Endodermal cell (in vitro differentiated cells): ENCODE measurements at regions not wholly inside any gene's neighbourhood (a gene's known extent, or its start where the extent isn't known, plus 50 kb on each side); places are given as distances from the start of the nearest gene placed in this dataset.

Experiments used
- DNase-seq: peaks from one replicate; pipeline ENCODE4 v3.0.0-alpha.2; 2017
- H3K27ac ChIP-seq: 2 replicates; pipeline ENCODE4 v1.5.1; 2013; ENCODE audit warnings: mild to moderate bottlenecking, low read depth, low read length, moderate library complexity
- H3K27me3 ChIP-seq: 2 replicates; pipeline ENCODE4 v1.6.1; 2013; ENCODE audit warnings: mild to moderate bottlenecking, low read length, moderate library complexity; ENCODE audit not compliant: insufficient read depth, control insufficient read depth, poor library complexity, severe bottlenecking
- H3K36me3 ChIP-seq: 2 replicates; pipeline ENCODE4 v1.7.0; 2013; ENCODE audit warnings: mild to moderate bottlenecking, low read length, moderate library complexity; ENCODE audit not compliant: control insufficient read depth, insufficient read depth
- H3K4me1 ChIP-seq: one replicate; pipeline ENCODE4 v1.7.0; 2013; ENCODE audit warnings: low read length; ENCODE audit not compliant: control insufficient read depth, insufficient read depth
- H3K4me3 ChIP-seq: 2 replicates; pipeline ENCODE4 v1.5.1; 2013; ENCODE audit warnings: mild to moderate bottlenecking, low read length, moderate library complexity
- H3K9ac ChIP-seq: 2 replicates; pipeline ENCODE4 v1.6.1; 2013; ENCODE audit warnings: mild to moderate bottlenecking, low read length, moderate library complexity; ENCODE audit not compliant: poor library complexity, severe bottlenecking; ENCODE audit errors: extremely low read depth
- H3K9me3 ChIP-seq: 2 replicates; pipeline ENCODE4 v1.6.1; 2013; ENCODE audit warnings: mild to moderate bottlenecking, low read length, moderate library complexity; ENCODE audit not compliant: control insufficient read depth
- H3K27ac Mint-ChIP-seq: 2 replicates; pipeline ENCODE4 v1.8.0; 2020; ENCODE audit warnings: mixed read lengths
- H3K27me3 Mint-ChIP-seq: 2 replicates; pipeline ENCODE4 v1.8.0; 2021; ENCODE audit warnings: mild to moderate bottlenecking, mixed read lengths; ENCODE audit not compliant: insufficient read depth
- H3K36me3 Mint-ChIP-seq: 2 replicates; pipeline ENCODE4 v1.8.0; 2020; ENCODE audit warnings: low read depth, mixed read lengths
- H3K4me1 Mint-ChIP-seq: 2 replicates; pipeline ENCODE4 v1.8.0; 2020; ENCODE audit warnings: mixed read lengths
- H3K4me3 Mint-ChIP-seq: 2 replicates; pipeline ENCODE4 v1.8.0; 2020; ENCODE audit warnings: mild to moderate bottlenecking, moderate library complexity, mixed read lengths
- H3K9me3 Mint-ChIP-seq: 2 replicates; pipeline ENCODE4 v1.8.0; 2020; ENCODE audit warnings: mild to moderate bottlenecking, mixed read lengths
- CTCF ChIP-seq: fragments of 200-600 bp; sonication (generic); conservative IDR thresholded peaks from 2 replicates; pipeline ENCODE4 v1.5.0; 2021; ENCODE audit warnings: antibody characterized with exemption, mild to moderate bottlenecking
- WGBS, 2 experiments: methylation state at CpG; one replicate each; pipeline versions ENCODE4 v1.1.5 to v1.1.7; 2013; ENCODE audit warnings: missing lambda C conversion rate in 2 of 2, mixed read lengths in 1 of 2; ENCODE audit not compliant: insufficient coverage in 1 of 2, insufficient read length in 1 of 2; 5-methylcytosine and 5-hydroxymethylcytosine counted together

- WGBS, 2 experiments, result 96 to 100% methylated on average over 2 of the region's 2 CpGs
- TF ChIP-seq CTCF, result no peak
These were observed 684.5 kb upstream of the SLITRK1 start for GRCh38 chr13:84566780-84567179.

GRCh38 chr13:84563611-84564010 is 681.3 kb upstream of the SLITRK1 start:
- Mint-ChIP-seq H3K9me3 (peaks cover 21% of the 10 kb centered on the region), H3K4me1 (peaks cover 8% of the 10 kb centered on the region), H3K36me3 (peaks cover 5% of the 10 kb centered on the region), H3K27me3 (no peaks in the 10 kb centered on the region), H3K4me3 (no peak overlapping the region), H3K27ac (no peak overlapping the region)
- 92 to 93% methylated on average over 2 to 3 of the region's 3 CpGs for WGBS, 2 experiments
- Histone ChIP-seq H3K9me3 (peaks cover 23% of the 10 kb centered on the region), H3K27ac (no peak overlapping the region), H3K36me3 (no peaks in the 10 kb centered on the region), H3K4me1 (no peaks in the 10 kb centered on the region), H3K9ac (no peak overlapping the region), H3K27me3 (no peaks in the 10 kb centered on the region), H3K4me3 (no peak overlapping the region)
- TF ChIP-seq CTCF, result no peak
- DNase-seq, result no peak

More at GRCh38 chr13:84566780-84567179, 684.5 kb upstream of the SLITRK1 start:
- no peak for DNase-seq
- H3K27me3 Mint-ChIP-seq, result no peaks in the 10 kb centered on the region
- peaks cover under 1% of the 10 kb centered on the region for H3K9me3 ChIP-seq
- H3K4me1 ChIP-seq, result no peaks in the 10 kb centered on the region
- H3K27ac ChIP-seq, result no peak overlapping the region
- no peak overlapping the region for H3K4me3 ChIP-seq
- peaks cover 8% of the 10 kb centered on the region for H3K4me1 Mint-ChIP-seq
- H3K9ac ChIP-seq, result no peak overlapping the region
- no peaks in the 10 kb centered on the region for H3K36me3 Mint-ChIP-seq
- peaks cover 1% of the 10 kb centered on the region for H3K9me3 Mint-ChIP-seq
- H3K27me3 ChIP-seq, result peaks cover 1% of the 10 kb centered on the region
- no peak overlapping the region for H3K27ac Mint-ChIP-seq
- no peaks in the 10 kb centered on the region for H3K36me3 ChIP-seq
- no peak overlapping the region for H3K4me3 Mint-ChIP-seq

GRCh38 chr13:84553227-84553626 is 671.0 kb upstream of the SLITRK1 start:
- Histone ChIP-seq H3K9me3 (no peaks in the 10 kb centered on the region), H3K9ac (no peak overlapping the region), H3K27ac (no peak overlapping the region), H3K4me1 (no peaks in the 10 kb centered on the region), H3K27me3 (no peaks in the 10 kb centered on the region), H3K36me3 (no peaks in the 10 kb centered on the region), H3K4me3 (no peak overlapping the region)
- no peaks in the 10 kb centered on the region for H3K27me3 Mint-ChIP-seq
- no peak overlapping the region for H3K4me3 Mint-ChIP-seq
- no peak for DNase-seq
- no peak overlapping the region for H3K27ac Mint-ChIP-seq
- H3K9me3 Mint-ChIP-seq, result peaks cover 2% of the 10 kb centered on the region
- no peaks in the 10 kb centered on the region for H3K36me3 Mint-ChIP-seq
- 60 to 91% methylated on average over 1 to 3 of the region's 5 CpGs for WGBS, 2 experiments
- no peak for TF ChIP-seq CTCF
- H3K4me1 Mint-ChIP-seq, result no peaks in the 10 kb centered on the region
